ENCODE measurements at regions not wholly inside any gene's neighbourhood (a gene's known extent, or its start where the extent isn't known, plus 50 kb on each side); places are given as distances from the start of the nearest gene placed in this dataset.

DNA sequence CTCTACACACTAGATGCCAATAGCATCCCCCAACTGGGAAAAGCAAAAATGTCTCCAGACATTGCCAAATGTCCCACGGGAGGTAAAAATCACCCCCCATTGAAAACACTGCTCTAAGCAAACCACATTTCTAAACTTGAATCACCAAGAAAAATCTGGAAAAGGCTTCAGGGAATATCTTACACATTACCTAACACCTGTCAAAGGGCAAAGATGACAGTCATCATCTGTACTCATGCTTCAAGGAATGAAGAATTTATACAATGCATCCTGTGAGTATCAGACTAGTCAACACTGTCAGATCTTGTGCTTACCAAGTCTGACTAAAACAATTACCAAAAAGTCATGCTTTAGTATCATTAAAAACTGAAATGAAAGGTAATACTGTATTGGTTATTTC is 161.6 kb upstream of the SOX5 start:
- no peak for TF ChIP-seq EZH2 (IDR thresholded peaks at IDR 0.05; ENCODE audit: insufficient read depth, low read length)
- TF ChIP-seq, protein P1, sequence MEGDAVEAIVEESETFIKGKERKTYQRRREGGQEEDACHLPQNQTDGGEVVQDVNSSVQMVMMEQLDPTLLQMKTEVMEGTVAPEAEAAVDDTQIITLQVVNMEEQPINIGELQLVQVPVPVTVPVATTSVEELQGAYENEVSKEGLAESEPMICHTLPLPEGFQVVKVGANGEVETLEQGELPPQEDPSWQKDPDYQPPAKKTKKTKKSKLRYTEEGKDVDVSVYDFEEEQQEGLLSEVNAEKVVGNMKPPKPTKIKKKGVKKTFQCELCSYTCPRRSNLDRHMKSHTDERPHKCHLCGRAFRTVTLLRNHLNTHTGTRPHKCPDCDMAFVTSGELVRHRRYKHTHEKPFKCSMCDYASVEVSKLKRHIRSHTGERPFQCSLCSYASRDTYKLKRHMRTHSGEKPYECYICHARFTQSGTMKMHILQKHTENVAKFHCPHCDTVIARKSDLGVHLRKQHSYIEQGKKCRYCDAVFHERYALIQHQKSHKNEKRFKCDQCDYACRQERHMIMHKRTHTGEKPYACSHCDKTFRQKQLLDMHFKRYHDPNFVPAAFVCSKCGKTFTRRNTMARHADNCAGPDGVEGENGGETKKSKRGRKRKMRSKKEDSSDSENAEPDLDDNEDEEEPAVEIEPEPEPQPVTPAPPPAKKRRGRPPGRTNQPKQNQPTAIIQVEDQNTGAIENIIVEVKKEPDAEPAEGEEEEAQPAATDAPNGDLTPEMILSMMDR (IDR thresholded peaks at IDR 0.05; ENCODE audit: insufficient read depth, low read depth, low read length): no peak
